ENCODE measurements at regions not wholly inside any gene's neighbourhood (a gene's known extent, or its start where the extent isn't known, plus 50 kb on each side); places are given as distances from the start of the nearest gene placed in this dataset.
A peak's percentile ranks its signal among the peaks of the same experiment; 100 is the strongest.

- no peak for DNase-seq (ENCODE audit: low read depth in 4 of 4, low spot score in 3 of 4)
Observed at GRCh38 chr7:13336227-13336626, 648.8 kb downstream of the ARL4A start.

GRCh38 chr7:13352677-13353076 lies 636.8 kb downstream of the ETV1 start:
- no peak for DNase-seq (ENCODE audit: low read depth in 4 of 4, low spot score in 3 of 4)

DNA sequence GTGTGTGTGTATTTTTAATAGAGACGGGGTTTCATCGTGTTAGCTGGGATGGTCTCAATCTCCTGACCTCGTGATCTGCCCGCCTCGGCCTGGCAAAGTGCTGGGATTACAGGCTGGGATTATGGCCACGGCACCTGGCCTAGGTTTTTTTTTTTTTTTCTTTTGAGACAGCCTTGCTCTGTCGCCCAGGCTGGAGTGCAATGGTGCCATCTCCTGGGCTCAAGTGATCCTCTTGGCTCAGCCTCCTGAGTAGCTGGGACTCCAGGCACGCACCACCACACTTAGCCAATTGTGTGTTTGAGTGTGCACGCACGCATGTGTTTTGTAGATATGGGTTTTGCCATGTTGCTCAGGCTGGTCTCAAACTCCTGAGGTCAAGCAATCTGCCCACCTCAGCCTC lies 629.8 kb downstream of the ETV1 start:
- no peak for DNase-seq (ENCODE audit: low read depth in 4 of 4, low spot score in 3 of 4)

- no peak for DNase-seq (ENCODE audit: low read depth in 4 of 4, low spot score in 3 of 4)
Observed at GRCh38 chr7:13386741-13387140, 602.7 kb downstream of the ETV1 start.

DNA sequence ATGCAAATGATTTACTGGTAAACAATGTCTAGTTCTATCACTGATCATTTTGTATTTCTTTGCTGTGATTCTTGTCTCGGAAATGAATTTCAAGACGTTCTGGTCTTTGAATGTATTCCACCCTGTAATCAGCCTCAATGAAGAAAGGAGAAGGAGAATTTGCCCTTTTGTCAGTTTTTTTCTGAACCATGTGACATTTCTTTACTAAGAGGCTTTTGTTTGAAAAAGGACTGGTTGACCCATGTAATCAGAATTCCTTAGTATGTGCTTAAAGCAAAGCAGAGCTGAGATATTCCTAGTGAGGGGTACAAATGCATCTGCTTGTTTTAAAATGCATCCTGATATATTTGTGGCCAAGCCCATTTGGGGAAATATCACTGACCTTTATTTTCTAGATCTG lies 581.6 kb downstream of the ETV1 start:
- DNase-seq (ENCODE audit: low read depth in 4 of 4, low spot score in 3 of 4) = no peak

DNA sequence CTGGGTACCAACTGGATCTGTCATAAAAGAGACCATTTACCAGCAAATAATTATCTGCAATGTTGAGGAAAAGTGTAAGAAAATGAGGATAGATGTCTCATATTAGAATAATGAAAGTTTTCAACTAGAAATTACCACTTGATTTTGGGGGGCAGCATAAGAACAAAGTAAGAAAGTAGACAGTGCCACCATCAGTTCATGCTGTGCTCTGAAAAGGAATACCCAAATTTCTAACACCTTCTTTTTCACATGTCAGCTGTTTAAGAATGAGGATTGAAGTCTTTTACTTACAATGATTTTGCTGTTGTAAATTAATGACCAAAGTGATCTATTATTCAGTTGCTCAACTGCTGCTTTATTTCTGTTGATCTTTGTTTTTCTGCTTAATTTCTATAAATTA lies 578.3 kb downstream of the ETV1 start:
- DNase-seq (ENCODE audit: low read depth in 4 of 4, low spot score in 3 of 4) = no peak

- no peak for DNase-seq (ENCODE audit: low read depth in 4 of 4, low spot score in 3 of 4)
Observed at GRCh38 chr7:13411636-13412035, 577.8 kb downstream of the ETV1 start.

DNA sequence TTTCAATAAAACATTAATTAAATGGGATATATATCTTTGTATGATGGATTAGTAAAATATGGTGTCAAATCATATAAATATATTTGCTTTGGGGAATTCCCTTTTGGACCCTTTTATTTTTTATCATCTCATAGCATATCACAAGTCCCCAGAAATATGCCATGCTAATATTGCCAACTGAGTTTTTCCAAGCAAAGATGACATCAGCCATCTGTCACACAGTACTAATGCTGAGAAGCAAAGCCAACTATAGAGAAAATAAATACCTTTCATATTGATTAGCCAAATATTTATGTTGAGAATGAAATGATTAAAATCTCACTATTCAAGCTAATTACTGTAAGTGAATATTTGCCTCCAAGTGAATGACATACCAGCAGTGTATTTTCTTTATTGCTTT lies 575.3 kb downstream of the ETV1 start:
- no peak for DNase-seq (ENCODE audit: low read depth in 4 of 4, low spot score in 3 of 4)

- DNase-seq (ENCODE audit: low read depth in 4 of 4, low spot score in 3 of 4) = no peak
Observed at GRCh38 chr7:13414661-13415107, 574.8 kb downstream of the ETV1 start.

GRCh38 chr7:13416071-13416470 lies 573.4 kb downstream of the ETV1 start:
- no peak for DNase-seq (ENCODE audit: low read depth in 4 of 4, low spot score in 3 of 4)

- no peak for DNase-seq (ENCODE audit: low read depth in 4 of 4, low spot score in 3 of 4)
Observed at GRCh38 chr7:13416544-13416943, 572.9 kb downstream of the ETV1 start.

GRCh38 chr7:13420726-13421125 lies 568.7 kb downstream of the ETV1 start:
- no peak for DNase-seq (ENCODE audit: low read depth in 4 of 4, low spot score in 3 of 4)

DNA sequence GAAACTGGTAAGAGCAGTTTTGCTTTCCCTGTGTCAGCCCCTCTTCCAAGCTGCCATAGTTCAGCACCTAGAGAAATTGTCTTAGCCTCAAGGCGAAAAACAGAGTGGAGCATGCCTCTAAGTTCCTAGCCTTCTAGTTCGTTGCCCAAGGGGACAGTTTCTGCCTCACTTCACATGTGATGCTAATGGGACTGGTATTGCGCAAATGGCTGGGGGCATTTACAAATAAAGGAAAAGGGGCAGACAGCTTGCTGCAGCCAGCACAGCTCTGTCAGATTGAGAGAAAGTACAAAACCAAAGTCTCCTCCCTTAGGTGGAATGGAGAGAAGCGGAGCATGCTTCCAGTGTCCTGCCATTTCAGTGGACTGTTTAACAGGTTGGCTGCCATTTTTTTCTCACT lies 567.7 kb downstream of the ETV1 start:
- no peak for DNase-seq (ENCODE audit: low read depth in 4 of 4, low spot score in 3 of 4)

DNA sequence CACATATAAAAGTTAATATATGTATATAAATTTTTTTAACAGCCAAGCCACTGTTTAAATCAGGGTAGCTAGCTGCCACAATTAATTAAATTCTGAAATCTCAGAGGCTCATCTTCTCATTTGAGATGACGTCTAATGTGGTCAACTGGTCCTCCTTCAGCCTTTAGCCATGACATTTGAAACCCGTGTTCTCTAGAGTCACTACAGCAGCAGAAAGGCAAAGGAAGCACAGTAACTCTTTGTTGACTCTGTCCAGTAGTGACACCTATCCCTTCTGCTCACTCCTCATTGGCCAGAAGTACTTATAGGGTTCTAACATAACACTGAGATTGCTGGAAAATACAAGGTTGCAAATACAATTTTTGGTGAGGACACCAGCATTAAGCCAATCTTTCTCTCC lies 555.5 kb downstream of the ETV1 start:
- DNase-seq (ENCODE audit: low read depth in 4 of 4, low spot score in 3 of 4) = no peak

DNA sequence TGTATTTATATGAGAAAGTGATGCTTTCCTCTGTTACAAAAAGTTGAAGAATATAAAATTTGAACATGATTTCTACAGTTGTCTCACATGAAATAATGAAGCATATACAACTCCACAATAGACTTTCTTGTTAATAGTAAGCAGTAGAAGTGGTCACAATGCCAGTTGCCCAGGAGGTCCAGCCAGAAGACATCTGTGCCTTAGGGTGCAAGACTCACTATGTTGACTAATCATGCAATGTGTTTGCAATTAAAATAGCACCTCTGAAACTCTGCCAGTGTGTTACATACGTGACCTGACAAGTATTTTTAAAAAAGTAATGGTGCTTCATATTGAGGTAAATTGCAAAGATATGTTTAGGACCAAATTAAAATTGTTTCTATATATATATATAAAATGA lies 547.2 kb downstream of the ETV1 start:
- no peak for DNase-seq (ENCODE audit: low read depth in 4 of 4, low spot score in 3 of 4)

GRCh38 chr7:13447637-13448036 lies 541.8 kb downstream of the ETV1 start:
- no peak for DNase-seq (ENCODE audit: low read depth in 4 of 4, low spot score in 3 of 4)

GRCh38 chr7:13448243-13448642 lies 541.2 kb downstream of the ETV1 start:
- DNase-seq (ENCODE audit: low read depth in 4 of 4, low spot score in 3 of 4) = no peak

- DNase-seq (ENCODE audit: low read depth in 4 of 4, low spot score in 3 of 4) = no peak
Observed at GRCh38 chr7:13449460-13449859, 540.0 kb downstream of the ETV1 start.

- no peak for DNase-seq (ENCODE audit: low read depth in 4 of 4, low spot score in 3 of 4)
Observed at GRCh38 chr7:13454916-13455592, 534.4 kb downstream of the ETV1 start.

DNA sequence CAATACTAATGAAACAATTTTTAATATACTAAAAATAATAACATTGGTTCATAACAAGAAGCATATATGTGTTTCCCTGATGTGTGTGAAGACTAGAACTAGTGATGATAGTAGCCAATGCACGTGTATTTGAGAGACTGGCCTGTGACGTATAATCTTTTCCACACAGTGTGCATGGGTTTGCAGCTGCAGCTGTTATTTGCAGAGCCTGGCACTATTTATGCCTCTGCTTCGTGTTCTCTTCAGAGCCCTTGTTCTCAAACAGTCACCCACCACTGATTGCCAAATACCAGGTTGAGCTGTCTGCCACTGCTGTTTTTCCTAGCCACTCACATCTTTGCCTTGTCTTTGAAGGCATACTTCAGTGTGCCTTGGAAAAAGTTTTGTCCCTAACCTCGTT lies 531.7 kb downstream of the ETV1 start:
- DNase-seq (ENCODE audit: low read depth in 4 of 4, low spot score in 3 of 4) = no peak

DNA sequence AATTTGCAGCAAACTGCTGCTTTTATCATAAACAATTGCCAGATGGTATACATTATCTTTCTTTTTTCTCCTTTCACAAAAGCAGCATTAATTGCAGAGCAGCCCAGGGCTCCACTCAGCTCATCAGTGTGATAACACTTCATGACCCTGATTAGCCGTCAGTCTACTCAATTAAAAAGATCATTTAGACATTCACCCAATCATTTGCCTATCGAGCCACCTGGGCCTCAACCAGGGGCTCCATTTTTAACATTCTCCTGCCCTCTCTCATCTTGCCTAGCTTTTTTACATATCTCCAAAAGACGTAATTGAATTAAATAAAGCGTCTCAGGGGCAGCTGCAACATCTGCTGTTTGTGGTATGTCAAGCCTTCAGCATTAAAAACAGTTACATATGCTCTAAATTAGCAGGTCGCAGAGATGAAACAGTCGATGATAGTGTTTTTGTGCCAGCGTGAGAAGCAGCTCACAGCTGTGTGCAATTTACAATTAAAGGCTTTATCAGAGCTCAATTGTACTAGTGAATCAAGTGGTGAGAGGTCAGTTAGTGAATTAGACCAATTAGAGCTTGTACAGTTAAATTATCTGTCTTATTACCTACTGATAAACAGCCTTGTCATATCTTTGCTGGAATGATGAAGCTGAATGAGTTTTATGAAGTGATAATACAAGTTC lies 522.5 kb downstream of the ETV1 start:
- DNase-seq (ENCODE audit: low read depth in 4 of 4, low spot score in 3 of 4) = peak in 1 of 4 donors; percentile 14

DNA sequence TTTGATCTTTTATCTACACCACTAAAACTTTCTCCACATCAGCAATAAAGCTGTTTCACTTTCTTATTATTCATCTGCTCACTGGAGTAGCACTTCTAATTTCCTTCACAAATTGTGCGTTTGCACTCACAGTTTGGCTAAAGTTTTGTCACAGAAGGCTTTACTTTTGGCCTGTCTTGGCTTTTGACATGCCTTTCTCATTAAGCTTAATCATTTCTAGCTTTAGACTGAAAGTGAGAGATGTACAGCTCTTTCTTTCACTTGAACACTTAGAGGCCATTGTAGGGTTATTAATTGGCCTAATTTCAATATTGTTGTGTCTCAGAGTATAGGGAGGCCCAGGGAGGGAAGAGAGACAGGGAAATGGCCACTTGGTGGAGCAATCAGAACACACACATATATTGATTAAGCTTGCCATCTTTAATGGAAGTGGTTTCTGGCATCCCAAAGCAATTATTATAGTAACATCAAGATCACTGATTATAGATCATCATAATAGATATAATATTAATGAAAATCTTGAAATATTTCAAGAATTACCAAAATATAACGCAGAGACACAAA lies 512.5 kb downstream of the ETV1 start:
- DNase-seq (ENCODE audit: low read depth in 4 of 4, low spot score in 3 of 4) = no peak
